Activated CD8-positive, alpha-beta memory T cell treated with anti-CD3 and anti-CD28 coated beads, Interleukin-2, amount 10 ng/mL, durations not matched to agents 7 days and 5 days (primary cell): ENCODE measurements at regions not wholly inside any gene's neighbourhood (a gene's known extent, or its start where the extent isn't known, plus 50 kb on each side); places are given as distances from the start of the nearest gene placed in this dataset.

Source experiments
- ATAC-seq: fragments of 150-1000 bp; cut with Tn5 transposase; one replicate; pipeline ENCODE4 v1.10.0; 2021; ENCODE audit warnings: moderate library complexity
- CTCF ChIA-PET: fragments of 350-600 bp; sonication (Branson Sonifier 250); formaldehyde crosslinking; loops from one replicate; lab custom pipeline; 2021; ENCODE audit warnings: antibody characterized with exemption; lab: Charles Lee
- DNase-seq: peaks from one replicate; pipeline ENCODE4 v3.0.0-alpha.2; 2020
- H3K27ac Mint-ChIP-seq: one replicate; pipeline ENCODE4 v1.8.0; 2021; ENCODE audit warnings: mild to moderate bottlenecking, mixed read lengths
- H3K27me3 Mint-ChIP-seq: one replicate; pipeline ENCODE4 v1.8.0; 2021; ENCODE audit warnings: mixed read lengths
- H3K36me3 Mint-ChIP-seq: one replicate; pipeline ENCODE4 v1.8.0; 2021; ENCODE audit warnings: mild to moderate bottlenecking, mixed read lengths
- H3K4me1 Mint-ChIP-seq: one replicate; pipeline ENCODE4 v1.8.0; 2021; ENCODE audit warnings: mixed read lengths
- H3K4me3 Mint-ChIP-seq: one replicate; pipeline ENCODE4 v1.8.0; 2021; ENCODE audit warnings: mild to moderate bottlenecking, moderate library complexity, mixed read lengths
- H3K9me3 Mint-ChIP-seq: one replicate; pipeline ENCODE4 v1.8.0; 2022; ENCODE audit warnings: low read depth, mixed read lengths

DNA sequence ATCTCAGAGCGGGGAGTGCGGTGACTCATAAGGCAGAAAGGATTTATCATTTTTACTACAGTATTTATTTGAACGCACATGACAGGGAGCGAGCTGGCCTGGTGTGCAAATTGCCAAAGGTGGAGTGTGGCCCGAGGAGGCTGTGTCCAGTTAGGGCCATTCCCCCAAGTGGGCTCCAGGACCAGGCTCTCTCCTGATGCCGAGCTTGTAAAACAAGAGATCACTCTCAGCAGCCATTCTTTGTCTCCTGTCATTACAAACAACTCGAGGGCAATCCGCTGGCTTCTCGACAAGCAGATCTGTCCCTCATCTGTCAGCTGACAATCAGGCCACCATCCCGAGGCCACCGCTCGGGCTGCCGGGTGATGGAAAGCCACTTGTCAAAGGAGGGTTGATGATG lies 418.9 kb downstream of the ZNF536 start:
- ATAC-seq, result no peak
- H3K27me3 Mint-ChIP-seq, result no peaks in the 10 kb centered on the region
- DNase-seq, result peak; percentile 21
- no peak overlapping the region for H3K27ac Mint-ChIP-seq
- H3K36me3 Mint-ChIP-seq, result no peaks in the 10 kb centered on the region
- no peaks in the 10 kb centered on the region for H3K9me3 Mint-ChIP-seq
- CTCF ChIA-PET, result no interaction called here
- H3K4me3 Mint-ChIP-seq, result no peak overlapping the region
- no peaks in the 10 kb centered on the region for H3K4me1 Mint-ChIP-seq

DNA sequence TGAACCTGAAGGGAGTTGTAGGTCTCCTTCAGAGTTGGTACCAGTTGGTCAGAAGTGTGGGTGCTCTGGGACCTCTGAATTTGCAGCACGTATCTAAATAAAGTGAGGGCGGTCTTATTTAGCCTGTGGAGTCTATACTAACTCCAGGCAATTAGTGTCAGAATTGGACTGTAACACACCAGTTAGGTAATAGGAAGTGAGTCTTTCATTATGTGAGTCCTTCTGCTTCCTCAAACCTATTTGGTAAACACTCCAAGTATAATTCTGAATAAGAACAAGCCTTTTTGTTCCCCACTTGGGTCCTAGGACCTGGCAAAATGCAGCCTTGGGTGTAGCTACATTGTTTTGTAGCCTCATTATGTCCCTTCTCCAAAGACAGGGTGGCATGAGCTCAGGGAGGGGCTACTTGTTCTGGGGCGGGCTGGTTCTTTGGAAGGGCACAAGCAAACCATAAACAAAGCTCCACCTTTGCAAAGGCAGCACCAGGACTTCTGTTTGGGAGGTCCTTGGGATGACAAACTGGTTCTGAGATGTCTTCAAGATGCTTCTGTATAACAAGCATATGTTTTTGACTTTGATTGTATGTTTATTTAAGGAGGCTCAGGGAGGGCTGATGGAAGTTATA lies 418.0 kb downstream of the ZNF536 start:
- CTCF ChIA-PET, result no interaction called here
- H3K36me3 Mint-ChIP-seq, result no peaks in the 10 kb centered on the region
- no peak overlapping the region for H3K27ac Mint-ChIP-seq
- DNase-seq (peak; percentile 16), ATAC-seq (no peak)
- no peaks in the 10 kb centered on the region for H3K4me1 Mint-ChIP-seq
- no peaks in the 10 kb centered on the region for H3K9me3 Mint-ChIP-seq
- no peak overlapping the region for H3K4me3 Mint-ChIP-seq
- no peaks in the 10 kb centered on the region for H3K27me3 Mint-ChIP-seq

DNA sequence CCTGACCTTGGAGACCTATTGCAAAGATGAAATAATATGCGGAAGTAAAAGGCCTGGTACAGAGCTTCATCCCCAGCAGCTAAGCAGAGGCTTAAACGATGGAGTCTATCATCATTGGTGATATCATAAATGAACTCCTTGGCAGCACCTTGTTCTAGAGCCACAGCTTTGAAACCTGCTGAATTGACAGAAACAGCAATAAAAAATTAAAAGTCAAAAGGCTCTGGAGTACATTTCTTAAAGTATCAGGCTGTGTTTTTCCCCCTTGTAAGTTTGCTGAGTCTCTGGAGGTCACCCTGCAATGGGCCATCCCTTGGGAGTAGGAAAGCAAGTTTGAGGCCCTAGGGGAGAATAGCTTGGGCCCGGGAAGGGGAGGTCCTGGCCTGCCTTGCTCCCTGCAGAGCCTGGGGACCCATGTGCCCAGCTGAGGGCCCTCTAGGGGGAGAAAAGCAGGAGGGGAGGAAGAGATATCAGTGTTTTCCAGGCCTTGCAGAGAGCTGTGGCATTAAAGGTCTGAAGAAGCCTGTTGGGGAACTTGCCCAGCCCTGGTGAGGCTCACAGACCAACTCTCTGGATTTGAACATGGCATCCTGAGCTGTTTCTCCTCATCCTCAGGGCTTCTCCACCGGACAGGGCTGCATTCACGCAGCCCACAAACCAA lies 416.1 kb downstream of the ZNF536 start:
- H3K36me3 Mint-ChIP-seq, result no peaks in the 10 kb centered on the region
- H3K4me1 Mint-ChIP-seq, result no peaks in the 10 kb centered on the region
- no peaks in the 10 kb centered on the region for H3K9me3 Mint-ChIP-seq
- DNase-seq, result peak; percentile 7
- H3K27ac Mint-ChIP-seq, result no peak overlapping the region
- H3K4me3 Mint-ChIP-seq, result no peak overlapping the region
- no peak for ATAC-seq
- no peaks in the 10 kb centered on the region for H3K27me3 Mint-ChIP-seq
- CTCF ChIA-PET, result interaction anchor here (0.9 kb wide), 1 partner anchor 14 kb away, joined by 3 read pairs; no protein-coding TSS in a partner anchor

DNA sequence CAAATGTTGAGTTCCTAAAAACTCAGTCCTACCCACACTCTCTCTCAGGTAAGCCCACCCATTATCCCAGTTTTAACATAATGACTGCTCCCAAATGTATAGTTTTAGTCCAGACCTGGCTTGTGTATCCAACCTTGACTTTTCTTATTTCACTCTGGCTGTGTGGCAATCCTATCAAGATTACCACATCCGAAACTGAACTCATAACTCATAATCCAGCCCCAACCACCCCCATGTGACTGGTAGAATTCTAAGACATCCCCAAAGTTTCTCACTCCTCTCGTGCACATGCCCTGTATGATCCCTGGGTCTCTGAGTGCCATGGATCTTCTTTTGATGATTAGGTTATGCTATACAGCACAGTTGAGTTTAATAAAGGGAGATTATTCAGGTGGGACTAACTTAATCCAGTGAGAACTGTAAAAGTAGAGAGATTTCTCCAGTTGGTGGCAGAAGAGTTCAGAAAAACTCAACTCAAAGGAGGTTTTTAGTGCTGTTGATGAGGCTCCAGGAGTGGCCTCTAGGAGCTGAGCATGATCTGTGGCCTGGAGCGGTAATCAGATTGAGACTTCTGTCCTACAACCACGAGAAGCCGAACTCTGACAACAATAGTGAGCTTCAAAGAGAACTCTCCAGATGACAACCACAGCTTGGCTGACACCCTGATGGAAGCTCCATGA lies 413.4 kb downstream of the ZNF536 start:
- H3K4me1 Mint-ChIP-seq, result no peaks in the 10 kb centered on the region

DNA sequence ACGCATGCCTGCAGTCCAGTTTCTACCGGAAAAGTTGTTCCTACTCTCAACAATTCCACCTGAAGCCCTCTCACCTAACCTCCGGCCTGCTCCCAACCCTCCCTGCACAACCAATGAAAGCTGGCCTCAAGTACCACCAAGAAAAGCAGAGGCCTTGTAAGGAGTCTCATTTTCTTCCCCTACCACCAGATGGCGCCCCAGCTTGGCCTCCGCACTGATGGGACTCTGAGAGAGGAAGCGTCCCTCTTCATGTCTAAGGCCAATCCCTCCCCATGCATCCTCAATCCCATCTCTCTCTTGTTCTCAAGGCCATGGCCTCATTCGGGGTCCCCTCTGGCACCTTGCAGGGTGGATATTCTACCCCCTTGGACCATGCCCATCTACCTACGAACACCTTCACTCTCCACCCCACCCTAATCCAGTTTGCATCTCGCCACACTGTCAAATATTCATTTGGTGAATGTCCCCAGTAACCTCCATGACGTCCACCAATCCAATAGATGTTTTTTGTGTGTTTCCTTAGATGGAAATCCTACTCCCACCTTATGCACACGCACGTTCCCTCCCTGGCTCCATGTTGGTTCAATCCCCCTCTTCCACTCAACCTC lies 412.8 kb downstream of the ZNF536 start:
- Mint-ChIP-seq H3K4me1 (no peaks in the 10 kb centered on the region), H3K27me3 (no peaks in the 10 kb centered on the region), H3K9me3 (no peaks in the 10 kb centered on the region), H3K36me3 (no peaks in the 10 kb centered on the region), H3K4me3 (no peak overlapping the region), H3K27ac (no peak overlapping the region)
- CTCF ChIA-PET, result interaction anchor here (0.6 to 1.7 kb wide), 5 partner anchors 8 to 1413 kb away, joined by 3 to 4 read pairs (median 3); no protein-coding TSS in a partner anchor
- DNase-seq (peak; percentile 64), ATAC-seq (no peak)

More for the DNA sequence above, 413.4 kb downstream of the ZNF536 start:
- Mint-ChIP-seq H3K4me3 (no peak overlapping the region), H3K27me3 (no peaks in the 10 kb centered on the region), H3K27ac (no peak overlapping the region), H3K36me3 (no peaks in the 10 kb centered on the region), H3K9me3 (no peaks in the 10 kb centered on the region)
- ATAC-seq (no peak), DNase-seq (no peak)
- CTCF ChIA-PET, result interaction anchor here (1.1 to 1.7 kb wide), 4 partner anchors 11 to 1438 kb away, joined by 3 to 7 read pairs (median 4); no protein-coding TSS in a partner anchor

DNA sequence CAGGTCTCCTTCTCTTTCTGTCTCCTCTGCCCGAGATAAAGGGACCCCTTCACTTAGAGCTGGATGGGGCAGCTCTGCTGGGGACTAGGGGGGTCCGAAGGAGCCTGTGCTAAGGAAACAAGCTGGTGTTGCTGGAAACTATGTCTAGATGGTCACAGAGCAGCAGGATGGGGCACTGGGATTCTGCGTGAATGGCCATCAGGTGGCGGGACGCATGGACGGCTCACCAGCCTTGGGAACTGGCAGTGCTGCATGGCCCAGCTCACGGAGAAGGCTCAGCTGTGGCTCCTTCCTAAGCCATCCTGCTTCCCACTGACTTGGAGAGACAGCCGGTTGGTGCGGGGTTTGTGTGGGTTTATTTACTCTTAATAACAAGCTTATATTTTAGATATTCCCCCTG lies 411.8 kb downstream of the ZNF536 start:
- Mint-ChIP-seq H3K27me3 (no peaks in the 10 kb centered on the region), H3K9me3 (no peaks in the 10 kb centered on the region), H3K27ac (no peak overlapping the region), H3K36me3 (no peaks in the 10 kb centered on the region), H3K4me3 (no peak overlapping the region), H3K4me1 (no peaks in the 10 kb centered on the region)
- CTCF ChIA-PET, result interaction anchor here (0.8 to 1.7 kb wide), 6 partner anchors 9 to 1414 kb away, joined by 3 to 4 read pairs (median 3); no protein-coding TSS in a partner anchor
- no peak for ATAC-seq
- DNase-seq, result no peak

DNA sequence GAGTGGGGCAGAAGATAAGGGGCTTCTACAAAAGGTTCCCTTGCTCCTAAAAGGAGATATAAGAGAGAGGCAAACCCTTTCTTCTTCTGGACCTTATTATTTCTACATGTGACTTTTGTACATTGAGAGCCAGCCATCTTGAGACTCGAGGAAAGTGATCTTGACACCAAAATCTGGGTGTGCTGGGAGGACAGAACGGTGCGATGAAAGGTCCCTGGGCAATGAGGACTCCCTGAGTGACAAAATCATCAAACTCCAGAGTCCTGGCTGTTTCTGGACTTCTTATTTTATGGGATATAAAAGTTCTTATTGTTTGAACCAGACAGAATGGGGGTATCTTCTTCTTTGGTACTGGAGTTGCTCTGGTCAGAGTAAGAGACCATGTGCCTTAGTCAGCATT lies 411.0 kb downstream of the ZNF536 start:
- Mint-ChIP-seq H3K4me1 (no peaks in the 10 kb centered on the region), H3K36me3 (no peaks in the 10 kb centered on the region), H3K9me3 (no peaks in the 10 kb centered on the region), H3K27me3 (no peaks in the 10 kb centered on the region), H3K27ac (no peak overlapping the region), H3K4me3 (no peak overlapping the region)
- CTCF ChIA-PET, result interaction anchor here (1.7 kb wide), 1 partner anchor 17 kb away, joined by 4 read pairs; no protein-coding TSS in a partner anchor
- ATAC-seq (no peak), DNase-seq (no peak)

DNA sequence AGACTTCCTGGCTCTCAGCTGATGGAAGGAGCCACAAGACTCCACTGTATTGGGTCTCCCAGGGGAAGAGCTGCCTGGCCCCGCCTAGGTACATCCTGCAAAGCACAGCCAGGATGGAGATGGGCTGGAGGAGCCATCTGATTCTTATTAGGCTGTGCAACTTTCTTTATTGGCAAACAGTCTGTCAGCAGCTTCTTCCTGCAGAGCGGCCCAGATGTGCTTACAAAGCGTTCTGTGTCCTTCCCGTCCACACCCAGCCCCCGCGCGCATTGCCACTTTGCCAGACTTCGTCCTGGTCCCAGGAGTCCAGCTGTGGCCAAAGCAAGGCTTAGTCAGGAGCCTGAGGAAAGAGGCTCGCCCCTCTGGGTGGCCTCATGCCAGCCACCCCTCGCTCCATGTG lies 409.3 kb downstream of the ZNF536 start:
- DNase-seq, result no peak
- no peak overlapping the region for H3K27ac Mint-ChIP-seq
- H3K4me1 Mint-ChIP-seq, result no peaks in the 10 kb centered on the region
- CTCF ChIA-PET, result no interaction called here
- H3K9me3 Mint-ChIP-seq, result no peaks in the 10 kb centered on the region
- H3K4me3 Mint-ChIP-seq, result no peak overlapping the region
- no peak for ATAC-seq
- H3K36me3 Mint-ChIP-seq, result no peaks in the 10 kb centered on the region
- H3K27me3 Mint-ChIP-seq, result no peaks in the 10 kb centered on the region

DNA sequence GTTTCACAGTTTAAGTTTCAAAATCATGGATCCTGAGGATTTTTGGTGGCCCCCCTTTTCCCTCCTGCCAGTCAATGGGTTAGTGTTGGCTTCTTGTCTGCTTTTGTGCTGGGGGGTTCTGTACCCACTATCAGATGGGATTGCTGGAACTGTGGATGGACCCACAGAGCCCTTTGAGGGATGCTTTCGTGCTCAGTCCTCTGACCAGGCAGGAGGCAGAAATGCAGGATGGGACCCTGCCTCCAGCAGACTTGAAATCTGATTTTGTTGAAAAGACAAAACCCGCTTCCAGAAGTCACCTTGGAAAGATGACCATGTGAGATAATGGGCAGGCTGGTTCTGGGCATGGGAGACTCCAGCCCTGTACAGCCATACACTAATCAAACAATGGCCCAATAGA lies 408.9 kb downstream of the ZNF536 start:
- Mint-ChIP-seq H3K4me1 (no peaks in the 10 kb centered on the region), H3K36me3 (no peaks in the 10 kb centered on the region), H3K9me3 (no peaks in the 10 kb centered on the region), H3K27ac (no peak overlapping the region), H3K27me3 (no peaks in the 10 kb centered on the region), H3K4me3 (no peak overlapping the region)
- CTCF ChIA-PET, result no interaction called here
- ATAC-seq, result no peak
- DNase-seq, result no peak

DNA sequence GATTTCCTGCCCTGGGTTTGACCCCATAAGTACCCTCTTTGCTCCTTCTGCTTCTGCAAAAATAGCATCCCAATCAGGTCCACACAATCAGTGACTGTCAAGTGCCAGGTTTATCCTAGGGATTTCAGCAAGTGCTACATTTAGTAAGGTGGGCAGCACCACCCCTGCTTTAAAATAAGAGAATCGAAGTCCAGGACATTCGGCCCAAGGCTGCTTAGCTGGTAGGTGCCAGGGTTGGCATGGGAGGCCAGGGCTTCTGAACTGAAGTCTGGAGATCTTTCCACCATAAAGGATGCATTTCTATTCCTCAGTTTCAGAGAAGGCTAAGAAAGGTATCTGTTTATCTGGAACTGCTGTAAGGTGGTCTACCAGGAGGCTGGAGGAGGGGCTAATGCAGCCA lies 408.3 kb downstream of the ZNF536 start:
- no peaks in the 10 kb centered on the region for H3K4me1 Mint-ChIP-seq
- no peak overlapping the region for H3K27ac Mint-ChIP-seq
- CTCF ChIA-PET, result no interaction called here
- H3K36me3 Mint-ChIP-seq, result no peaks in the 10 kb centered on the region
- ATAC-seq (no peak), DNase-seq (no peak)
- no peak overlapping the region for H3K4me3 Mint-ChIP-seq
- no peaks in the 10 kb centered on the region for H3K9me3 Mint-ChIP-seq
- H3K27me3 Mint-ChIP-seq, result no peaks in the 10 kb centered on the region

DNA sequence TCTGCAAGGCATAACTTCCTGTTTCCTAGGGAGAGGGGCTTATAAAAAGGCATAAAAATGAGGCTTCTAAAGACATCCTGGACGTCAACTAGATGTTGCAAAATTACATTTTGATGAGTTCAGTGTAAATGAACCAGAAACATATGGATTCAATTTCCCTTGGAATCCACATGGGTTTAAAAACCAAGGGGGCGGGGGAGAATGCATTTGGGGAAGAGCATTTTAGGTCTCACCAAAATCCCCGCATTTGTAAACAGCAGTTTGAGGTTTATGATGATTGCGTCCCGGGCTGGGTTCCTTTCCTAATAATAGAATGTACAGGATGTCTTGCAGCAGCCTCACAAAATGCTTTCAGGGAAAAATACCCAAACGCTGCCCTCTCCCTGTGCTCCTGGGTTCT lies 407.8 kb downstream of the ZNF536 start:
- no peak overlapping the region for H3K27ac Mint-ChIP-seq
- no peak for DNase-seq
- H3K4me1 Mint-ChIP-seq, result no peaks in the 10 kb centered on the region
- H3K27me3 Mint-ChIP-seq, result no peaks in the 10 kb centered on the region
- no peaks in the 10 kb centered on the region for H3K36me3 Mint-ChIP-seq
- no peaks in the 10 kb centered on the region for H3K9me3 Mint-ChIP-seq
- no peak for ATAC-seq
- CTCF ChIA-PET, result no interaction called here
- no peak overlapping the region for H3K4me3 Mint-ChIP-seq

DNA sequence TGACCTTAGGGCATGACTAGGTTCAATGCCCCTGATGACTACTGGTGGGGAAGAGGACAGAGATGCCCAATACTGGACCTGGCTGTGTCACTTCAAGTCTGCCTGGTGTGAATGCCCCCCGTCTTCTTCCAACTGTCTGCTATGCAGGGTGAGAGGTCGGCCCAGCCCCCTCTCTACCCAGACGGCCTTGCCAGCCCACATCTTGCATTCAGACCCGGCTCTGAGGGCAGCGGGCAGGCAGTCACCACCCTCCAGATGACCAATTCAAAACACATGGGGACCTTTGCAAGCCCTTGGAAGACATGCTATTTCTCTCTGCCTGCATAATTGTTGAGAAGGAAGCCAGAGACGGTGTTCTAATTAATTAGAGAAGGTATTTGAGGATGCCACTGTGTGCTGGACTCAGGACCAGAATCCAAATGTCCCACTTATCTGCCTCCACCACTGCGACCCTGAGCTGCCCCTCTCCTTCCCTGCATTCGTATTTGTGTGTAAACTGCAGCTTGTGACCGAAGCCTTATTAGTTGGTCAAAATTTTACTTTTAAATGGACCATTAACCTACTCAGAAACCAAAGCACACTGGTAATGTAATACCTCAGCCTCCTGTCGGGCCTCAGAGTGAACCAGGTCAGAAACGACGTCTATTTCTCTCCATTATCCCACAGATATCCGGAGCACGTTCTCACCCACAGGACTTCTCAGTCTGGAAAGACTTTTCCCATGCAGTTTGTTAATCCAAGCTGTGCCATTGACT lies 407.0 kb downstream of the ZNF536 start:
- Mint-ChIP-seq H3K27ac (no peak overlapping the region), H3K9me3 (no peaks in the 10 kb centered on the region), H3K4me1 (no peaks in the 10 kb centered on the region), H3K36me3 (no peaks in the 10 kb centered on the region), H3K4me3 (no peak overlapping the region), H3K27me3 (no peaks in the 10 kb centered on the region)
- DNase-seq (no peak), ATAC-seq (no peak)
- CTCF ChIA-PET, result no interaction called here

DNA sequence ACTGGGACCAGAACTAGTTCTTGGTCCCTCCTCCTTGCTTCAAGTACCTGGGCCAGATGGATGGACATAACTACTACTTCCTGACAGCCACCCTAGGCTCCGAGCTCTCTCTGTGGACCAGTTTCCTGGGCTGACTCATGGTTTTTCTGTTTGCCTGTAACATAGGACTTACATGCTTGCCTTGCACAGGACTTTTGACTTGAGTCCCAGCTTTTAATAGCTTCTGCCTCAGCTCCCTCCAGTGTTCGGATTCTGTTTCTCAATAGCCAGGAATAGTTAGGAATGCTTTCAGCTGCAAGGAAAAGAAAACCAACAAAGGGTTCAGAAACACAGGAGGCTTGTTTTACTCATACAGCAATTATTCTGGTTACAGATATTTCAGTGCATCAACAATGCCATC lies 405.9 kb downstream of the ZNF536 start:
- Mint-ChIP-seq H3K9me3 (peaks cover 2% of the 10 kb centered on the region), H3K27ac (no peak overlapping the region), H3K36me3 (no peaks in the 10 kb centered on the region), H3K4me1 (no peaks in the 10 kb centered on the region), H3K27me3 (no peaks in the 10 kb centered on the region), H3K4me3 (no peak overlapping the region)
- CTCF ChIA-PET, result no interaction called here
- ATAC-seq (no peak), DNase-seq (no peak)
